HCT116 (cell line): ENCODE measurements at regions not wholly inside any gene's neighbourhood (a gene's known extent, or its start where the extent isn't known, plus 50 kb on each side); places are given as distances from the start of the nearest gene placed in this dataset.

Source experiments
- ATAC-seq: fragments of 200-7000 bp; cut with Tn5 transposase; 2 replicates; pipeline ENCODE4 v1.9.1; 2020; ENCODE audit warnings: mild to moderate bottlenecking, moderate library complexity
- BruUV-seq: library from RNA; stranded (reverse); fragments of 400-500 nt; replicated peaks from 2 replicates; lab custom pipeline; 2021; lab: Mats Ljungman, UMichigan
- CTCF ChIA-PET: fragments of 300-600 bp; sonication (Branson Sonifier 250); formaldehyde crosslinking; loops from one replicate; lab custom pipeline; 2021; ENCODE audit warnings: antibody characterized with exemption; lab: Charles Lee
- POLR2A ChIA-PET: fragments of 300-600, 350-600 bp; sonication (Branson Sonifier 250); formaldehyde crosslinking; loops from one replicate; lab custom pipeline; 2021; ENCODE audit warnings: antibody characterized with exemption; lab: Charles Lee
- RAD21 ChIA-PET, 2 experiments: fragments of 300-600 bp; sonication (Branson Sonifier 250); formaldehyde crosslinking; loops; one replicate each; lab custom pipeline; 2023; ENCODE audit warnings: low total read pairs in 2 of 2; ENCODE audit not compliant: uncharacterized antibody in 2 of 2, unreplicated experiment in 2 of 2, low non-redundant PET in 1 of 2; lab: Charles Lee
- DNase-seq: peaks from one replicate; pipeline ENCODE4 v3.0.0-alpha.2; 2010; ENCODE audit warnings: low read depth, low spot score
- H2AFZ ChIP-seq: fragments of 200-600 bp; shearing (Covaris generic), sonication (generic); 2 replicates; pipeline ENCODE4 v1.6.1; 2017; ENCODE audit warnings: low read depth, mixed run types, mixed read lengths, antibody characterized with exemption, low read length; ENCODE audit not compliant: poor library complexity, severe bottlenecking
- H3K27ac ChIP-seq: 2 replicates; pipeline ENCODE4 v1.5.1; 2012; ENCODE audit warnings: low read depth, low read length
- H3K27me3 ChIP-seq: fragments of 200-600 bp; sonication (generic); 2 replicates; pipeline ENCODE4 v1.6.1; 2016; ENCODE audit warnings: mixed run types, low read length, mixed read lengths; ENCODE audit not compliant: insufficient read depth
- H3K36me3 ChIP-seq, 2 experiments: fragments of 200-500 bp in 1 of 2; fragments of 200-600 bp in 1 of 2; sonication (Bioruptor generic) in 1 of 2; sonication (generic) in 1 of 2; 2 replicates each; pipeline versions ENCODE4 v1.5.1 to v1.6.1; 2014 to 2016; ENCODE audit warnings: low read length in 2 of 2, inconsistent platforms in 1 of 2, mixed read lengths in 1 of 2, mixed run types in 1 of 2; ENCODE audit not compliant: insufficient read depth in 2 of 2, control insufficient read depth in 1 of 2
- H3K4me1 ChIP-seq, 2 experiments: fragments of 200-600 bp in 1 of 2; sonication (generic) in 1 of 2; 2 replicates each; pipeline versions ENCODE4 v1.5.1 to v1.6.1; 2012 to 2017; ENCODE audit warnings: low read length in 2 of 2, inconsistent platforms in 1 of 2, mild to moderate bottlenecking in 1 of 2, mixed read lengths in 1 of 2, mixed run types in 1 of 2, moderate library complexity in 1 of 2; ENCODE audit not compliant: insufficient read depth in 2 of 2, control insufficient read depth in 1 of 2
- H3K4me2 ChIP-seq: fragments of 200-600 bp; sonication (generic); 2 replicates; pipeline ENCODE4 v1.6.1; 2017; ENCODE audit warnings: mixed run types, low read length, mixed read lengths
- H3K4me3 ChIP-seq, 2 experiments: fragments of 200-600 bp in 1 of 2; sonication (generic) in 1 of 2; replicated peaks in 1 of 2; 2 replicates each; pipeline ENCODE4 v1.5.1; 2011 to 2016; ENCODE audit warnings: low read length in 2 of 2, control low read depth in 1 of 2, low read depth in 1 of 2, mild to moderate bottlenecking in 1 of 2, mixed read lengths in 1 of 2, mixed run types in 1 of 2
- H3K79me2 ChIP-seq: fragments of 200-600 bp; sonication (generic); 2 replicates; pipeline ENCODE4 v1.6.1; 2017; ENCODE audit warnings: mild to moderate bottlenecking, mixed run types, low read length, moderate library complexity, mixed read lengths; ENCODE audit not compliant: insufficient read depth
- H3K9ac ChIP-seq: fragments of 200-600 bp; sonication (generic); 2 replicates; pipeline ENCODE4 v1.6.1; 2016; ENCODE audit warnings: low read length, mixed read lengths
- H3K9me2 ChIP-seq: fragments of 200-600 bp; sonication (generic), shearing (Covaris generic); 2 replicates; pipeline ENCODE4 v1.6.1; 2017; ENCODE audit warnings: mixed run types, mild to moderate bottlenecking, moderate library complexity; ENCODE audit not compliant: insufficient read depth
- H3K9me3 ChIP-seq, 2 experiments: fragments of 200-500 bp in 1 of 2; fragments of 200-600 bp in 1 of 2; sonication (Bioruptor generic) in 1 of 2; sonication (generic) in 1 of 2; 2 replicates each; pipeline ENCODE4 v1.6.1; 2014 to 2017; ENCODE audit warnings: low read length in 2 of 2, mixed read lengths in 2 of 2, inconsistent platforms in 1 of 2, low read depth in 1 of 2, mild to moderate bottlenecking in 1 of 2, mixed run types in 1 of 2, moderate library complexity in 1 of 2; ENCODE audit not compliant: control insufficient read depth in 1 of 2, insufficient read depth in 1 of 2
- H4K20me1 ChIP-seq: fragments of 200-600 bp; sonication (generic), shearing (Covaris generic); 2 replicates; pipeline ENCODE4 v1.6.1; 2017; ENCODE audit warnings: mixed run types, mild to moderate bottlenecking, moderate library complexity; ENCODE audit not compliant: insufficient read depth
- CBX3 ChIP-seq: IDR thresholded peaks from 2 replicates; pipeline ENCODE4 v1.6.1; 2012; ENCODE audit warnings: low read depth
- EGR1 ChIP-seq: IDR thresholded peaks from 2 replicates; pipeline ENCODE4 v1.6.1; 2012; ENCODE audit warnings: low read depth
- ELF1 ChIP-seq: IDR thresholded peaks from 2 replicates; pipeline ENCODE4 v1.6.1; 2012; ENCODE audit warnings: low read depth, borderline replicate concordance
- EZH2 ChIP-seq: fragments of 200-600 bp; sonication (generic); IDR thresholded peaks from 2 replicates; pipeline ENCODE4 v1.6.1; 2017; ENCODE audit warnings: antibody characterized with exemption, mixed run types
- EZH2phosphoT487 ChIP-seq: fragments of 200-600 bp; IDR thresholded peaks from 2 replicates; pipeline ENCODE4 v1.6.1; 2018; ENCODE audit warnings: antibody characterized with exemption, borderline replicate concordance
- POLR2A ChIP-seq: IDR thresholded peaks from 2 replicates; pipeline ENCODE4 v1.7.0; 2011; ENCODE audit warnings: borderline replicate concordance; ENCODE audit not compliant: insufficient read depth, insufficient read length; ENCODE audit errors: extremely low read depth
- POLR2AphosphoS5 ChIP-seq: IDR thresholded peaks from 2 replicates; pipeline ENCODE4 v1.6.1; 2011; ENCODE audit warnings: mild to moderate bottlenecking, low read depth, low read length, moderate library complexity
- RAD21 ChIP-seq: IDR thresholded peaks from 2 replicates; pipeline ENCODE4 v1.6.1; 2012; ENCODE audit warnings: low read depth, mild to moderate bottlenecking
- REST ChIP-seq: IDR thresholded peaks from 2 replicates; pipeline ENCODE4 v1.6.1; 2012; ENCODE audit warnings: low read depth
- SIN3A ChIP-seq: IDR thresholded peaks from 2 replicates; pipeline ENCODE4 v1.6.1; 2012; ENCODE audit warnings: low read depth
- SRF ChIP-seq: IDR thresholded peaks from 2 replicates; pipeline ENCODE4 v1.6.1; 2012; ENCODE audit warnings: low read depth
- ZFX ChIP-seq: fragments of 450-650 bp; IDR thresholded peaks from 2 replicates; pipeline ENCODE4 v1.6.1; 2017
- ZNF274 ChIP-seq: fragments of 200-500 bp; sonication (Bioruptor generic); IDR thresholded peaks from 2 replicates; pipeline ENCODE4 v1.6.1; 2014; ENCODE audit warnings: mild to moderate bottlenecking, low read depth, low read length, inconsistent platforms
- intact Hi-C: fragments of 100-400 bp; cut with micrococcal nuclease; formaldehyde crosslinking; loops from 2 replicates; pipeline ENCODE4 v1.10.0; 2022
- TF ChIP-seq, protein P1 (sequence below): IDR thresholded peaks from 2 replicates; pipeline ENCODE4 v1.6.1; 2012
- TF ChIP-seq, protein P2 (sequence below): IDR thresholded peaks from 2 replicates; pipeline ENCODE4 v1.6.1; 2011; ENCODE audit warnings: mild to moderate bottlenecking, low read length, moderate library complexity; ENCODE audit not compliant: insufficient replicate concordance; ENCODE audit errors: extremely low read depth

- ATAC-seq (no peak), DNase-seq (no peak)
- Histone ChIP-seq H3K27me3 (no peaks in the 10 kb centered on the region), H3K27ac (no peak overlapping the region), H3K79me2 (no peaks in the 10 kb centered on the region), H2AFZ (no peak overlapping the region), H3K9ac (no peak overlapping the region), H3K4me1 (peaks cover 0 to 2% of the 10 kb centered on the region in 2 experiments; a peak in 1 of 4 replicates), H3K9me2 (no peaks in the 10 kb centered on the region), H3K4me2 (no peak overlapping the region), H3K4me3 (no peak overlapping the region), H3K36me3 (no peaks in the 10 kb centered on the region), H4K20me1 (no peaks in the 10 kb centered on the region)
- no TSS peak for BruUV-seq
- TF ChIP-seq EGR1 (no peak), EZH2 (no peak), CBX3 (no peak), RAD21 (no peak), POLR2A (no peak), REST (no peak), ELF1 (no peak), ZNF274 (no peak), SIN3A (no peak), ZFX (no peak), EZH2phosphoT487 (no peak), SRF (no peak), POLR2AphosphoS5 (no peak)
- TF ChIP-seq, protein P1, sequence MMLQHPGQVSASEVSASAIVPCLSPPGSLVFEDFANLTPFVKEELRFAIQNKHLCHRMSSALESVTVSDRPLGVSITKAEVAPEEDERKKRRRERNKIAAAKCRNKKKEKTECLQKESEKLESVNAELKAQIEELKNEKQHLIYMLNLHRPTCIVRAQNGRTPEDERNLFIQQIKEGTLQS: no peak
- TF ChIP-seq, protein P2, sequence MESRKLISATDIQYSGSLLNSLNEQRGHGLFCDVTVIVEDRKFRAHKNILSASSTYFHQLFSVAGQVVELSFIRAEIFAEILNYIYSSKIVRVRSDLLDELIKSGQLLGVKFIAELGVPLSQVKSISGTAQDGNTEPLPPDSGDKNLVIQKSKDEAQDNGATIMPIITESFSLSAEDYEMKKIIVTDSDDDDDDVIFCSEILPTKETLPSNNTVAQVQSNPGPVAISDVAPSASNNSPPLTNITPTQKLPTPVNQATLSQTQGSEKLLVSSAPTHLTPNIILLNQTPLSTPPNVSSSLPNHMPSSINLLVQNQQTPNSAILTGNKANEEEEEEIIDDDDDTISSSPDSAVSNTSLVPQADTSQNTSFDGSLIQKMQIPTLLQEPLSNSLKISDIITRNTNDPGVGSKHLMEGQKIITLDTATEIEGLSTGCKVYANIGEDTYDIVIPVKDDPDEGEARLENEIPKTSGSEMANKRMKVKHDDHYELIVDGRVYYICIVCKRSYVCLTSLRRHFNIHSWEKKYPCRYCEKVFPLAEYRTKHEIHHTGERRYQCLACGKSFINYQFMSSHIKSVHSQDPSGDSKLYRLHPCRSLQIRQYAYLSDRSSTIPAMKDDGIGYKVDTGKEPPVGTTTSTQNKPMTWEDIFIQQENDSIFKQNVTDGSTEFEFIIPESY: no peak
- TF ChIP-seq, all 23 proteins: peak for 0
- no peaks in the 10 kb centered on the region for H3K9me3 ChIP-seq
- ChIA-PET RAD21 (no interaction called here), POLR2A (no interaction called here), CTCF (no interaction called here)
- intact Hi-C loops: no loop called here
Observed at GRCh38 chr4:106497271-106497670, 128.7 kb upstream of the GIMD1 start.
